ENCODE measurements at regions not wholly inside any gene's neighbourhood (a gene's known extent, or its start where the extent isn't known, plus 50 kb on each side); places are given as distances from the start of the nearest gene placed in this dataset.

DNA sequence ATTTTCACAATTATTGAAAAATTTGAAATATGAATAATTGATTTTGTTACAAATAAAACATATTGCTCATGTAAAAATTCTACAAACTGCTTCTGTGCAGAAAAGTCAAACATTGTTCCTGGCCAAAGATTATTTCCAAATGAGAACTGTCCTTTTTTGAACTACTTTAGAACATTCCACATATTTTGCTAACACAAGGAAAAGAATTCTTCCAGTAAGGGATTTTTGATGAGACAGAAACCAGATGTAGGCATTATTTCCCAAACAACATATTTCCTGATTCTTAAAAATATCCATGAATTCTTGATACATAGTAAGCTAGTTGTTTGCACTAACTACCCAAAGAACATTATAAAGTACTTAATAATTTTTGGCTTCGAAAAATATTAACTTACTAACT lies 715.2 kb downstream of the CCDC85A start:
- 56% methylated on average over 1 of the region's 1 CpG for WGBS (ENCODE audit: insufficient coverage, low coverage, low lambda C conversion rate, missing lambda C conversion rate)
- no peak for ATAC-seq
- Histone ChIP-seq H3K27ac (no peak overlapping the region), H3K9me3 (no peaks in the 10 kb centered on the region), H3K4me1 (no peaks in the 10 kb centered on the region), H3K27me3 (no peaks in the 10 kb centered on the region), H3K4me3 (no peak overlapping the region), H3K36me3 (no peaks in the 10 kb centered on the region)
- intact Hi-C loops (cut with DNase I): no loop called here
- TF ChIP-seq, protein P1, sequence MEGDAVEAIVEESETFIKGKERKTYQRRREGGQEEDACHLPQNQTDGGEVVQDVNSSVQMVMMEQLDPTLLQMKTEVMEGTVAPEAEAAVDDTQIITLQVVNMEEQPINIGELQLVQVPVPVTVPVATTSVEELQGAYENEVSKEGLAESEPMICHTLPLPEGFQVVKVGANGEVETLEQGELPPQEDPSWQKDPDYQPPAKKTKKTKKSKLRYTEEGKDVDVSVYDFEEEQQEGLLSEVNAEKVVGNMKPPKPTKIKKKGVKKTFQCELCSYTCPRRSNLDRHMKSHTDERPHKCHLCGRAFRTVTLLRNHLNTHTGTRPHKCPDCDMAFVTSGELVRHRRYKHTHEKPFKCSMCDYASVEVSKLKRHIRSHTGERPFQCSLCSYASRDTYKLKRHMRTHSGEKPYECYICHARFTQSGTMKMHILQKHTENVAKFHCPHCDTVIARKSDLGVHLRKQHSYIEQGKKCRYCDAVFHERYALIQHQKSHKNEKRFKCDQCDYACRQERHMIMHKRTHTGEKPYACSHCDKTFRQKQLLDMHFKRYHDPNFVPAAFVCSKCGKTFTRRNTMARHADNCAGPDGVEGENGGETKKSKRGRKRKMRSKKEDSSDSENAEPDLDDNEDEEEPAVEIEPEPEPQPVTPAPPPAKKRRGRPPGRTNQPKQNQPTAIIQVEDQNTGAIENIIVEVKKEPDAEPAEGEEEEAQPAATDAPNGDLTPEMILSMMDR (IDR thresholded peaks at IDR 0.05): no peak
- no peak for TF ChIP-seq POLR2A (IDR thresholded peaks at IDR 0.05)
- DNase-seq: no peak

DNA sequence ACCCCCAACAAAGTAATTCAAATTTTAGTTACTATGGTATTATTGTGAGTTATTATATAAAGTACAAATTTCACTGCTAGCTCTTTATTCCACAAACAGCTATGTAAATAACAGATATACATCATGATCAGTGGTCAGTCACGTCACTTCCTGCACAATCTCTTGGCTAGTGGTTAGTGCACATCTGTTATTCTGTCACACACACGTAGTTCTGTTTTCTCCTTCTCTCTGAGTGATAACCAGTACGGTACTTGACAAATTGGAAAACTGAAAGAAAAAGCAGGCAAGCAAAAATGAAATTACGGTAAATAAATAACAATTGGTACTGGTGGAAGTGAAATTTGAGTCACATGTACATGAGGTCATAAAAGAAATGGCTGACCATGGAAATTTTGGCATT lies 728.7 kb downstream of the CCDC85A start:
- Histone ChIP-seq H3K4me1 (no peaks in the 10 kb centered on the region), H3K27me3 (no peaks in the 10 kb centered on the region), H3K9me3 (no peaks in the 10 kb centered on the region), H3K27ac (no peak overlapping the region), H3K4me3 (no peak overlapping the region), H3K36me3 (no peaks in the 10 kb centered on the region)
- no peak for TF ChIP-seq POLR2A (IDR thresholded peaks at IDR 0.05)
- TF ChIP-seq, protein P1 (IDR thresholded peaks at IDR 0.05): no peak
- 29% methylated on average over 4 of the region's 4 CpGs for WGBS (ENCODE audit: insufficient coverage, low coverage, low lambda C conversion rate, missing lambda C conversion rate)
- intact Hi-C loops (cut with DNase I): no loop called here
- ATAC-seq (no peak), DNase-seq (no peak)

DNA sequence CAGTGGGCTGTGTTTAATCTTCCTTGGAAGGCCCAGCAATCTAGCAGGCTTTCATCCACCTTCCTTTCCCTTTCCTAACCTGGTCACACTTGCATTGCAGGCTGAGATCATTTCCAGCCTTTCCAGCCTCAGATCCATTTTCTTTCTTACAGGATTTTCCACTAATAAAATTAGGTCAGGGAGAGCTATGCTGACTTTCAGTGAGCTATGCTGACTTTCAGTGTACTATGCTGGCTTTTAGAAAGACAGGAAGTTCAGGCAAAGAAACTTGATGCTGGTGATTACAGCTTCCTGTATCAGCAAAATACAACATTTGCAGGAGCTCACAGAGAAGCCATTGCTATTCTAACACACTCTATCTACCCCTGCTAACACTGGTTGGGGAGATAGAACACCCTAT lies 735.0 kb downstream of the CCDC85A start:
- H3K4me1 ChIP-seq: no peaks in the 10 kb centered on the region
- ATAC-seq (no peak), DNase-seq (no peak)
- H3K27me3 ChIP-seq: no peaks in the 10 kb centered on the region
- H3K36me3 ChIP-seq: no peaks in the 10 kb centered on the region
- intact Hi-C loops (cut with DNase I): no loop called here
- H3K27ac ChIP-seq: no peak overlapping the region
- no peaks in the 10 kb centered on the region for H3K9me3 ChIP-seq
- TF ChIP-seq POLR2A (IDR thresholded peaks at IDR 0.05): no peak
- TF ChIP-seq, protein P1 (IDR thresholded peaks at IDR 0.05): no peak
- no peak overlapping the region for H3K4me3 ChIP-seq

DNA sequence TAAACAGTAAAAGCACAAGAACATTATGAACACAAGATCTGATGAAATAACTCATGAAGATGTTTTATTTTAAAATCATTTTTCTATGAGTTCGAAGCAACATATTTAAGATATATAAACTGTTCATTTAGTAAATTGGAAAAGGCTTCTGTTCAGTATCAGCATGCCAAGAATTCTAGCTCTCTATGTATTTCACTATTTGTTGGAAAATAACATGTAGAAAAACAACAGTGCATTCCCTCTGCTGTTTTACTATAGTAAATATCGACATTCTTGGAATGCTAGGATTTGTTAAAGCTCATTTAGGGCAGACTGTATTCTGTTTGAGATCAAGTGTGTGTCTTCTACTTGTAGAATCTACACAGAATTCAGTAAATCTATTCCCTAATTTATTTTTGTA lies 750.2 kb downstream of the CCDC85A start:
- 38% methylated on average over 2 of the region's 2 CpGs for WGBS (ENCODE audit: insufficient coverage, low coverage, low lambda C conversion rate, missing lambda C conversion rate)
- Histone ChIP-seq H3K27me3 (no peaks in the 10 kb centered on the region), H3K4me3 (no peak overlapping the region), H3K27ac (no peak overlapping the region), H3K36me3 (no peaks in the 10 kb centered on the region), H3K4me1 (no peaks in the 10 kb centered on the region), H3K9me3 (no peaks in the 10 kb centered on the region)
- intact Hi-C loops (cut with DNase I): no loop called here
- ATAC-seq (no peak), DNase-seq (no peak)
- TF ChIP-seq, protein P1 (IDR thresholded peaks at IDR 0.05): no peak
- no peak for TF ChIP-seq POLR2A (IDR thresholded peaks at IDR 0.05)

DNA sequence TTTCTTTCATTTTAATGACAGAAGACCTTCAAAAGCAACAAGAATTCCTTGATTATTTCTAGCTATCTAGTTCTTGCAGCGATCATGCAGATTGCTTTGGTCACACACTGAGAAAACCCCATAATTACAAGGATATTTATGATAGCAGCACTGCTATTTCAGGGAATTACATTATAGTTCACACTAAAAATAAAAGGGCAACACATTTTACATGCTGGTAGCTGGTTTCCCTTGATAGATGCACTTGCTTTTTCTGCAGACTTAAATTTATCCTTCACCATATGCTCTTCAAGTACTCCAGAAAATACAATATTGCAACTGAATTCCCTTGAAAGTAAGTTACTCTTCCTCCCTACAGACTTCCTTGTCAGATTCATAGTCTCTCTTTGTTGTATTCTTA lies 751.1 kb downstream of the CCDC85A start:
- ATAC-seq: no peak
- whole genome bisulfite sequencing (ENCODE audit: insufficient coverage, low coverage, low lambda C conversion rate, missing lambda C conversion rate): 33% methylated on average over 1 of the region's 1 CpG
- H3K4me1 ChIP-seq: no peaks in the 10 kb centered on the region
- TF ChIP-seq, protein P1 (IDR thresholded peaks at IDR 0.05): no peak
- no peak for TF ChIP-seq POLR2A (IDR thresholded peaks at IDR 0.05)
- no peaks in the 10 kb centered on the region for H3K27me3 ChIP-seq
- no peak overlapping the region for H3K4me3 ChIP-seq
- H3K36me3 ChIP-seq: no peaks in the 10 kb centered on the region
- no peaks in the 10 kb centered on the region for H3K9me3 ChIP-seq
- H3K27ac ChIP-seq: no peak overlapping the region
- DNase-seq: no peak
- intact Hi-C loops (cut with DNase I): no loop called here
